NCI-H1417 treated with DMSO at 0.1 percent for 48 hours (cell line): ENCODE measurements at regions not wholly inside any gene's neighbourhood (a gene's known extent, or its start where the extent isn't known, plus 50 kb on each side); places are given as distances from the start of the nearest gene placed in this dataset.

Experiments used
- DNase-seq: peaks from one replicate; lab custom pipeline; 2025; lab: John Stamatoyannopoulos, UW

DNA sequence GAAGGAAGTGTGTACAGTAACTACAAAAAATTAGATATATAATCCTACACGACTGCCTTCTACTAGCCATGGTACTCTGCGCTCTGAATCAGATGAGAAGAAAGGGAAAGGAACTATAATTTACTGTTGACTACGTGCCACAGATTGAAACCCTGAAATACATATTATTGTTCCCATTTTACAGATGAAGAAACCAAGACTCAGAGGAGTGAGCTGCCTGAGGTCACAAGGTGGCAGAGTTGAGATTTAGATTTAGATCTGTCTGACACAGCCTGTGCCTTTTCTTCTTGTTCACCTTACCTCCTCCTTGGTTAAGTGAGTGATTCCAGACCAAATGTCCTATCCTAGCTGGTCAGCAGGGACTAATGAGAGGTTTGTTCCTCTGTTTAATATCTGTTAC, 61.6 kb upstream of the OR4E1 start:
- no peak for DNase-seq

DNA sequence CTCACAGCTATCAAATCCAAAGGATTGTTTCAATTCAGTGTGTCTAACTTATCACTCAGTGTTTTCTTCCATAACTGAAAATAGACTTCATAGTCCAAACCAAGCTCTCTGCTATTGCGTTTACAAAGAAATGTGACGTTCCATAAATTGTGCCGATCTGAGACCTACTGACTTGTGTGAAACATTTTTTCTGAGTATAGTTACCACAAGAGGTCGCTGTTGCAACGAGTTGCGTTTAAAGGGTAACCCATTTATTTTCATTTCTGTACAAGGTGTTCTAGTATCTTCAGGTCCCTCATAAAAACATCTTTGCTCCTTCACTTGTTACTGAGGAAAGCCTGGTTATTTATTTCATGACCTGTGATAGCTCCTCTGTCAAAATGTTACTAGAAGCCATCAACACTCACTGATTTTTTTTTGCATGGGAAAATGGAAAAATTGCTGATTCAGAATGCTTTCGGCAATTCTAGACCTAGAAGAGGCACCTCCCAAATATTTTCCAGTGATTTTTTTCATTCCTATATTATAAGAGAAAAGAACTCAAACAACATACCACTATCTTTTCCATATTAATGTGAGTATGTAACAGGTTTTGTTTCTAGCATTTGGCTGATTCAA, 60.9 kb upstream of the OR4E1 start:
- DNase-seq: no peak

- DNase-seq: no peak
Measured at GRCh38 chr14:21729703-21730233, 56.1 kb upstream of the OR4E1 start.

DNA sequence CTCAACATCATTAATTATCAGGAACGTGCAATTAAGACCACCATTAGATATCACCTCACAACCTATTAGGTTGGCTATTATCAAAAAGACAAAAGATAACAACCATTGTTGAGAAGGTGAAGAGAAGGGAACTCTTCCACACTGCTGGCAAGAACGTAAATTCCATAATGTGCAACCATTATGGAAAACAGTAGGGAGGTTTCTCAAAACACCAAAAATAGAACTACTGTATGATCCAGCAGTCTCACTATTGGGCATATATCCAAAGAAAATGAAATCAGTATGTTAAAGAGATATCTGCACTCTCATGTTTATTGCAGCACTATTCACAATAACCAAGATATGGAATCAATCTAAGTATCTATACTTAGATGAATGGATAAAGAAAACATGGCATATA, 51.6 kb upstream of the OR4E1 start:
- DNase-seq: no peak

DNA sequence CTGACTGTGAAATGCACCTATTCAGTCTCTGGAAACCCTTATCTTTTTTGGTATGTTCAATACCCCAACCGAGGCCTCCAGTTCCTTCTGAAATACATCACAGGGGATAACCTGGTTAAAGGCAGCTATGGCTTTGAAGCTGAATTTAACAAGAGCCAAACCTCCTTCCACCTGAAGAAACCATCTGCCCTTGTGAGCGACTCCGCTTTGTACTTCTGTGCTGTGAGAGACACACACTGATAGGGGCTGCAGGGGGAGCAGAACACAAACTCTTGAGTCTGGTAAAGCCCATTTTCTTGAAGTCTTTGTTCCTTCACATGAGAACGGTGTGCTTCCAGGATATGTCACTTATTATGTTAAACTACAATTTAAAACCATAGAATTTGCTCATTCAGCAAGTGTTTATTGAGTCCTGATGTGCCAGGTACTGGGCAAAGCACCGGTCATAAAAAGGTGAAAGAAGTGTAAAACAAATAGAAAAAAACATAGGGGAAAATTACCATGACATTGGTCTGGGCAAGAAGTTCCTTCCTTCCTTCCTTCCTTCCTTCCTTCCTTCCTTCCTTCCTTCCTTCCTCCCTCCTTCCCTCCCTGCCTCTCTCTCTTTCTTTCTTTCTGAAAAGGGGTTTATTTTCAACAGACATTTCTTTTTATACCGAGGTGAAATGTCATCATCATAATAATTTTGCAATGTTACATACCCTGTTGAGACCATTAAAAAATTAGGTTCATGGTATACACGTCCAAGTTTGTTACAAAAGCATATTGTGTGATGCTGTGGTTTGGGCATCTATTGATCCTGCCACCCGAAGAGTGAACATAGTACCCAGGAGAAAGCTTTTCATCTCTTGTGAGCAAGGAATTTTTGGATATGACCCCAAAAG, 50.7 kb upstream of the OR4E1 start:
- no peak for DNase-seq

- no peak for DNase-seq
Measured at GRCh38 chr14:21723431-21724045, 49.9 kb upstream of the OR4E1 start.
